Chondrocyte (in vitro differentiated cells): ENCODE measurements at regions not wholly inside any gene's neighbourhood (a gene's known extent, or its start where the extent isn't known, plus 50 kb on each side); places are given as distances from the start of the nearest gene placed in this dataset.

ENCODE experiments used
- DNase-seq: peaks from one replicate; pipeline ENCODE4 v3.0.0; 2021; ENCODE audit warnings: mixed read lengths, low spot score
- H3K27ac Mint-ChIP-seq: one replicate; pipeline ENCODE4 v1.8.0; 2021; ENCODE audit warnings: mild to moderate bottlenecking, moderate library complexity, mixed read lengths; ENCODE audit not compliant: unreplicated experiment
- H3K27me3 Mint-ChIP-seq: 2 replicates; pipeline ENCODE4 v1.8.0; 2021; ENCODE audit warnings: low read depth, mixed read lengths
- H3K36me3 Mint-ChIP-seq: 2 replicates; pipeline ENCODE4 v1.8.0; 2021; ENCODE audit warnings: low read depth, mixed read lengths
- H3K4me1 Mint-ChIP-seq: 2 replicates; pipeline ENCODE4 v1.8.0; 2021; ENCODE audit warnings: low read depth, mild to moderate bottlenecking, mixed read lengths
- H3K4me3 Mint-ChIP-seq: one replicate; pipeline ENCODE4 v1.8.0; 2021; ENCODE audit warnings: mild to moderate bottlenecking, moderate library complexity, mixed read lengths; ENCODE audit not compliant: unreplicated experiment
- H3K9me3 Mint-ChIP-seq: 2 replicates; pipeline ENCODE4 v1.8.0; 2021; ENCODE audit warnings: low read depth, mixed read lengths
- TF ChIP-seq, protein P1 (sequence below): fragments of 200-600 bp; sonication (generic); IDR thresholded peaks from 2 replicates; pipeline ENCODE4 v1.5.0; 2021; ENCODE audit warnings: antibody characterized with exemption, mild to moderate bottlenecking, moderate library complexity

DNA sequence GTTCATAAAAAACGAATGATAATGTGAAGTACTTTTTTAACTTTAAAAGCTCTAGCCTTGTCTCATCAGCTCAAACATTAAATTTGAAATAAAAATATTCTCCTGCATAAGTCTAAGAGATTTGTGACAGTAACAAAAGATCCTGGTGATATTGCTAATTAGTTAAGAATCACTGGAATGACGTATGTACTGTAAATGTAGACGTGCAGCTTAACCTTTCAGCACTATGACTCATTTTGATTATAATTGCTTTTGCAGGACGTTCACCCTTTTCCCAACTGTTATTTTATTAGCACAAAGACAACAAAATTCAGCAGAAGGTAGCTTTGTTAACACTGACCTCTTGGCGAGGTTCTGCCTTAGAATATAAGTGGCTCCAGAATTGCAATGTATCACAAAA, 68.6 kb downstream of the TENT5A start:
- DNase-seq: no peak

DNA sequence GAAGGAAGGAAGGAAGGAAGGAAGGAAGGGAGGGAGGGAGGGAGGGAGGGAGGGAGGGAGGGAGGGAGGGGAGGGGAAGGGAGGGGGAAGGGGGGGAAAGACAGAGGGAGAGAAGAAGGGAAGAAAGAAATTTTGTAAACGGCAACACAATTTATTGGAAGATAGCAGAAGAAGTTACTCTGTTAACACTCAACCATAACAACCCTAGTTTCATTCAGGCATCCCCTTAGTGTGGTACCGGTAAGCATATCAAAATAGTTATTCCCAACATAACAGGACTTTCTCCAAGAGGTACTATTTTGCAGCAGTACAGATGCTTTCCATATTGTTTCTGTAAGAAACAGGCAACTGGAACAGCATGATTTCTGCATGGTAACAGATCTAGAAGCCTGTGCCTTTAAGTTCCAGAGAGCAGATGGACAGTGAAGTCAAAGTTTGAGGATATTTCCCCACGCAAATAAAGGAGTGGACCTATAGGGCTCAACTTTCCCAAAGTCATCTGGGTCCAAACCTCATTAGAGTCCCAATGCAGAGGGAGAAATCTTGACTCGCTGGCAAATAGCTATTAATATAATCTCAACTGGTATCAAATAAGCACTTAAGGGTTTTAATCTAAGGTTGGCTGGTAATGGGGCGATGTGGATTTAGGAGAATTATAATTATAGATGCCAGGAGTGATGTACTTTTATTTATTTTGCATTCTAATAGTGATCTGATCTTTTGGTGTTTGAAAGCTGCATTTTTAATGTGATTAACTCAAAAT, 69.4 kb downstream of the TENT5A start:
- Mint-ChIP-seq H3K36me3 (peaks cover 2% of the 10 kb centered on the region), H3K9me3 (peaks cover 2% of the 10 kb centered on the region), H3K27ac (no peak overlapping the region), H3K4me1 (peaks cover 5% of the 10 kb centered on the region), H3K27me3 (no peaks in the 10 kb centered on the region), H3K4me3 (no peak overlapping the region)
- no peak for DNase-seq
- TF ChIP-seq, protein P1, sequence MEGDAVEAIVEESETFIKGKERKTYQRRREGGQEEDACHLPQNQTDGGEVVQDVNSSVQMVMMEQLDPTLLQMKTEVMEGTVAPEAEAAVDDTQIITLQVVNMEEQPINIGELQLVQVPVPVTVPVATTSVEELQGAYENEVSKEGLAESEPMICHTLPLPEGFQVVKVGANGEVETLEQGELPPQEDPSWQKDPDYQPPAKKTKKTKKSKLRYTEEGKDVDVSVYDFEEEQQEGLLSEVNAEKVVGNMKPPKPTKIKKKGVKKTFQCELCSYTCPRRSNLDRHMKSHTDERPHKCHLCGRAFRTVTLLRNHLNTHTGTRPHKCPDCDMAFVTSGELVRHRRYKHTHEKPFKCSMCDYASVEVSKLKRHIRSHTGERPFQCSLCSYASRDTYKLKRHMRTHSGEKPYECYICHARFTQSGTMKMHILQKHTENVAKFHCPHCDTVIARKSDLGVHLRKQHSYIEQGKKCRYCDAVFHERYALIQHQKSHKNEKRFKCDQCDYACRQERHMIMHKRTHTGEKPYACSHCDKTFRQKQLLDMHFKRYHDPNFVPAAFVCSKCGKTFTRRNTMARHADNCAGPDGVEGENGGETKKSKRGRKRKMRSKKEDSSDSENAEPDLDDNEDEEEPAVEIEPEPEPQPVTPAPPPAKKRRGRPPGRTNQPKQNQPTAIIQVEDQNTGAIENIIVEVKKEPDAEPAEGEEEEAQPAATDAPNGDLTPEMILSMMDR: no peak

More for the DNA sequence above, 68.6 kb downstream of the TENT5A start:
- H3K4me3 Mint-ChIP-seq: no peak overlapping the region
- H3K27me3 Mint-ChIP-seq: no peaks in the 10 kb centered on the region
- peaks cover 5% of the 10 kb centered on the region for H3K4me1 Mint-ChIP-seq
- no peak overlapping the region for H3K27ac Mint-ChIP-seq
- TF ChIP-seq, protein P1: no peak
- peaks cover 2% of the 10 kb centered on the region for H3K36me3 Mint-ChIP-seq
- H3K9me3 Mint-ChIP-seq: peaks cover 2% of the 10 kb centered on the region

DNA sequence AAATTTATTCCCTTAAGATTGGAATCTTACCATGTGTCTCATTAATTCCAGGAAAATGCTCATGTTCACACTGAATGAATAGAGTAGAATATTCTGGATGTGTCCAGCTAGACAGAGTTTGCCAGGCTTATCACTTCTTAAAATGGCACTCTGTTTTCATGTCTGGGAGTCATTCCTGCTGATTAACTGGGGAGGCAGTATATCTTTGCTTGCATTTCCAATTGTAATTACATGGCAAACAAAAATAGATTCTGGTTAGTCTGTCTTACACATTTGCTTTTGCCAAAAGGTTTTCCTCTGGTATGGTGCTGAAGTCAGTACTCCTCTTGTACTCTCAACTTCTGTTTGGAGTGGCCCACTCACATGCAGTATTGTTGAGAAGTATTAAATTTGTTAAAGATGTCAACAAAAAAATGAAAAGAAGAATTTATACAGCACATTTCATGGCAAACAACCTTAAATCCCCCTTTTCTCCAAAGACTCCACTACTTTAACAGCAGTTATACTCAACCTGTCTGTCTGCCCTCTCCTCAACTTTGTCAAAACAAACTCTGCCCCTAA, 70.2 kb downstream of the TENT5A start:
- H3K27me3 Mint-ChIP-seq: no peaks in the 10 kb centered on the region
- peaks cover 4% of the 10 kb centered on the region for H3K9me3 Mint-ChIP-seq
- no peak for DNase-seq
- H3K27ac Mint-ChIP-seq: no peak overlapping the region
- H3K36me3 Mint-ChIP-seq: peaks cover 3% of the 10 kb centered on the region
- H3K4me1 Mint-ChIP-seq: peaks cover 5% of the 10 kb centered on the region
- no peak overlapping the region for H3K4me3 Mint-ChIP-seq
- TF ChIP-seq, protein P1: peak; percentile 8

DNA sequence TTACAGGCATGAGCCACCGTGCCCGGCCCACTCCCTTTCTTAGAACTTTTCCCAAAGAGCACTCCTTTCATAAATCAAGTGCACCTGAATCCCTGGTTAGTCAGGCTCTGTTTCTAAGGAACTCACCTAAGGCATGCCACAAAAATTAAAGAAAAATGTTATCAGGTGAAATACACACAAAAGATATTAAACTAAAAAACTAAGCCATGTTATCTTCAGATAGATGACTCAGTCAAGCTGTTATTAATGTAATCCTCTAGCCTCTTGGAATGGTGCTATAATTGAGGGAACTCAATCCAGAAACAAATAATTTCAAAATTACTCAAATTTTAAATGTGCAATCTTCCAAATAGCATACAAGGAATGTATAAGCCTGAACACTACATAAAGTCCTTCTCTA, 83.0 kb downstream of the TENT5A start:
- TF ChIP-seq, protein P1: no peak
- Mint-ChIP-seq H3K27me3 (no peaks in the 10 kb centered on the region), H3K9me3 (peaks cover 4% of the 10 kb centered on the region), H3K4me3 (no peak overlapping the region), H3K27ac (no peak overlapping the region), H3K4me1 (no peaks in the 10 kb centered on the region), H3K36me3 (peaks cover 1% of the 10 kb centered on the region)
- DNase-seq: no peak

DNA sequence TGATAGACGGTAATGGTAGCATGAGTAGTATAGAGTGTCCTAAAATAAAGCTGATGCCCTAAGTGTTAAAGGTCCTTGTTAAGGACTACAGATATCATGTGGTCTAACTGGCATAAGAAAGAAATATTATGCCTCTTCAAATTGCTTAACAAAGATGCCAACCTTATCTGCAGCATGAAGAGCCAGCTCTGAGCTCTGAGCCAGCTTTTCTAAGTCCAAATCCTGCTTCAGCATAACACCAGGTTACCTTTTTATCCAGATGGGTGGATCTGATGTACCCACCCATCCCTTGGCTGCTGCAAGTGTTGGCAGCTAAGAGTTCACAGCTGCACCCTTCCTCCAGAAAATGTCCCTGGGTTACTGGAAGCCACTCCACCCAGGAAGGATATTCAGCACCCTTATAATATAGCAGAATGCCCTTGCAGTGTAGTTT, 83.8 kb downstream of the TENT5A start:
- no peaks in the 10 kb centered on the region for H3K4me1 Mint-ChIP-seq
- no peaks in the 10 kb centered on the region for H3K27me3 Mint-ChIP-seq
- H3K36me3 Mint-ChIP-seq: no peaks in the 10 kb centered on the region
- peaks cover 4% of the 10 kb centered on the region for H3K9me3 Mint-ChIP-seq
- H3K4me3 Mint-ChIP-seq: no peak overlapping the region
- TF ChIP-seq, protein P1: no peak
- no peak for DNase-seq
- no peak overlapping the region for H3K27ac Mint-ChIP-seq
